ENCODE measurements at regions not wholly inside any gene's neighbourhood (a gene's known extent, or its start where the extent isn't known, plus 50 kb on each side); places are given as distances from the start of the nearest gene placed in this dataset.

DNA sequence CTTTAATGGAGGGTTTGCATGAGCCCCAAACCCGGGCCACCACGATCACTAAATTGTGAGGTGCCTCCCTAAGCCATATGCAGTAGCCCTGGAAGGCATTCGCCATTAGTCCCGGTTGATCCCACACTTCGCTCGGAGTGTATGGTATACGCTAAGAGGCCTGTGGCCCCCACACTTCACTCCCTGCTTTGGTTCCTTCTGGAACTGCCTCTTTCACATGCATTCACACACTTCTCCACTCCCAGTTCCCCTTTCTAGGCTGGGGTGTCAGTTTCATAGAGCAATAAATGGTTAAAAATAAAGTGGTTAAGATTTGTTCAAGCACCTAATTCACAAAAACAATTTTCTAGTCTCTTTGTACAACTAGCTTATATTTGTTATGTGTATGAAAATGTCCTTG lies 212.1 kb upstream of the KCND2 start:
- TF ChIP-seq ARNTL (CRISPR knock-in tag; IDR thresholded peaks at IDR 0.05; ENCODE audit: borderline replicate concordance, low read depth), result no peak
- TF ChIP-seq ZFP3 (CRISPR knock-in tag; IDR thresholded peaks at IDR 0.05), result no peak
- TF ChIP-seq TCF4 (CRISPR knock-in tag; IDR thresholded peaks at IDR 0.05; ENCODE audit: borderline replicate concordance), result no peak
- no peak for TF ChIP-seq ZC3H10 (CRISPR knock-in tag; IDR thresholded peaks at IDR 0.05)
- TF ChIP-seq ZFP30 (CRISPR knock-in tag; IDR thresholded peaks at IDR 0.05), result no peak
- TF ChIP-seq ESRRG (CRISPR knock-in tag; IDR thresholded peaks at IDR 0.05), result no peak

Measured in SK-N-SH treated with all-trans-retinoic acid at 6 μM for 48 hours (cell line).